CD14-positive monocyte (primary cell): ENCODE measurements at regions not wholly inside any gene's neighbourhood (a gene's known extent, or its start where the extent isn't known, plus 50 kb on each side); places are given as distances from the start of the nearest gene placed in this dataset.

Source experiments
- DNase-seq, 3 donors: peaks; one replicate each; pipeline ENCODE4 v3.0.0-alpha.2; 2011 to 2022
- H2AFZ ChIP-seq: 2 replicates; pipeline ENCODE4 v1.6.0; 2012; ENCODE audit warnings: mild to moderate bottlenecking, low read depth, low read length, inconsistent platforms; ENCODE audit not compliant: insufficient read depth, poor library complexity, severe bottlenecking
- H3K27ac ChIP-seq, 2 donors: 1 replicate in 1 of 2; 2 replicates in 1 of 2; pipeline ENCODE4 v1.5.1; 2012 to 2013; ENCODE audit warnings: low read length in 2 of 2, control low read depth in 1 of 2, inconsistent platforms in 1 of 2, low read depth in 1 of 2, mild to moderate bottlenecking in 1 of 2
- H3K27me3 ChIP-seq, 2 donors: one replicate each; pipeline versions ENCODE4 v1.6.0 to v1.6.1; 2011 to 2013; ENCODE audit warnings: low read length in 2 of 2; ENCODE audit not compliant: control insufficient read depth in 2 of 2, insufficient read depth in 2 of 2
- H3K36me3 ChIP-seq, 2 donors: replicated peaks in 1 of 2; 1 replicate in 1 of 2; 2 replicates in 1 of 2; pipeline versions ENCODE4 v1.5.1 to v1.6.1; 2012 to 2013; ENCODE audit warnings: low read length in 2 of 2, control low read depth in 1 of 2, inconsistent platforms in 1 of 2, mild to moderate bottlenecking in 1 of 2; ENCODE audit not compliant: insufficient read depth in 2 of 2, control insufficient read depth in 1 of 2
- H3K4me1 ChIP-seq, 2 donors: 1 replicate in 1 of 2; 2 replicates in 1 of 2; pipeline versions ENCODE4 v1.5.1 to v1.6.1; 2012 to 2013; ENCODE audit warnings: low read length in 2 of 2, control low read depth in 1 of 2, inconsistent platforms in 1 of 2, mild to moderate bottlenecking in 1 of 2, moderate library complexity in 1 of 2; ENCODE audit not compliant: insufficient read depth in 2 of 2, control insufficient read depth in 1 of 2
- H3K4me2 ChIP-seq: replicated peaks from 2 replicates; pipeline ENCODE3; 2012; ENCODE audit warnings: low read length, moderate library complexity, mild to moderate bottlenecking; ENCODE audit not compliant: poor library complexity, severe bottlenecking; ENCODE audit errors: extremely low read depth
- H3K4me3 ChIP-seq, 3 experiments: fragments of 200-600 bp in 1 of 3; sonication (generic) in 1 of 3; replicated peaks in 1 of 3; 1 replicate in 2 of 3; 2 replicates in 1 of 3; pipeline ENCODE4 v1.5.1; 2011 to 2013; ENCODE audit warnings: low read length in 3 of 3, mild to moderate bottlenecking in 3 of 3, control low read depth in 2 of 3, low read depth in 2 of 3, inconsistent platforms in 1 of 3, moderate library complexity in 1 of 3
- H3K79me2 ChIP-seq: 2 replicates; pipeline ENCODE4 v1.6.0; 2012; ENCODE audit warnings: mild to moderate bottlenecking, control low read depth, inconsistent platforms, low read length, moderate library complexity; ENCODE audit not compliant: insufficient read depth
- H3K9ac ChIP-seq: 2 replicates; pipeline ENCODE4 v1.6.0; 2017; ENCODE audit warnings: low read length, mild to moderate bottlenecking; ENCODE audit not compliant: insufficient read depth, poor library complexity, severe bottlenecking
- H3K9me3 ChIP-seq, 2 donors: replicated peaks in 1 of 2; 1 replicate in 1 of 2; 2 replicates in 1 of 2; pipeline versions ENCODE4 v1.5.1 to v1.6.1; 2012 to 2013; ENCODE audit warnings: low read length in 2 of 2, control low read depth in 1 of 2; ENCODE audit not compliant: control insufficient read depth in 1 of 2, insufficient read depth in 1 of 2
- H4K20me1 ChIP-seq: 2 replicates; pipeline ENCODE4 v1.6.0; 2012; ENCODE audit warnings: mild to moderate bottlenecking, low read length, control low read depth, moderate library complexity; ENCODE audit not compliant: insufficient read depth
- H3K27ac Mint-ChIP-seq, 7 donors: one replicate each; pipeline ENCODE4 v1.8.0; 2020; ENCODE audit warnings: mild to moderate bottlenecking in 7 of 7, mixed read lengths in 7 of 7, moderate library complexity in 6 of 7, inconsistent platforms in 2 of 7
- H3K27me3 Mint-ChIP-seq, 3 donors: one replicate each; pipeline ENCODE4 v1.8.0; 2021 to 2022; ENCODE audit warnings: low read depth in 3 of 3, mild to moderate bottlenecking in 3 of 3, mixed read lengths in 3 of 3, moderate library complexity in 3 of 3, inconsistent platforms in 1 of 3
- H3K36me3 Mint-ChIP-seq, 2 donors: one replicate each; pipeline ENCODE4 v1.8.0; 2020; ENCODE audit warnings: mixed read lengths in 2 of 2, inconsistent platforms in 1 of 2, mild to moderate bottlenecking in 1 of 2
- H3K4me1 Mint-ChIP-seq: one replicate; pipeline ENCODE4 v1.8.0; 2020; ENCODE audit warnings: mild to moderate bottlenecking, mixed read lengths
- H3K4me3 Mint-ChIP-seq, 2 donors: one replicate each; pipeline ENCODE4 v1.8.0; 2020; ENCODE audit warnings: mild to moderate bottlenecking in 2 of 2, mixed read lengths in 2 of 2, moderate library complexity in 1 of 2
- H3K9me3 Mint-ChIP-seq, 7 donors: one replicate each; pipeline ENCODE4 v1.8.0; 2020 to 2022; ENCODE audit warnings: mixed read lengths in 7 of 7, mild to moderate bottlenecking in 6 of 7, moderate library complexity in 6 of 7, inconsistent platforms in 2 of 7
- CTCF ChIP-seq: fragments of 200-600 bp; IDR thresholded peaks from one replicate; pipeline ENCODE4 v1.8.0; 2022; ENCODE audit warnings: antibody characterized with exemption, mild to moderate bottlenecking
- WGBS: methylation state at CpG from one replicate; pipeline ENCODE4 v1.1.5; 2013; ENCODE audit warnings: missing lambda C conversion rate; ENCODE audit not compliant: insufficient coverage; 5-methylcytosine and 5-hydroxymethylcytosine counted together
- intact Hi-C, 2 donors: fragments of 100-400 bp; cut with micrococcal nuclease; formaldehyde crosslinking; loops; one replicate each; pipeline versions ENCODE4 v1.15.0 to v1.15.1; 2023

- TF ChIP-seq CTCF: no peak
- Histone ChIP-seq H3K4me2 (no peak overlapping the region), H3K4me1 (no peaks in the 10 kb centered on the region), H2AFZ (no peak overlapping the region), H3K27me3 (no peaks in the 10 kb centered on the region), H3K4me3 (no peak overlapping the region), H3K36me3 (no peaks in the 10 kb centered on the region), H3K79me2 (no peaks in the 10 kb centered on the region), H3K27ac (no peak overlapping the region), H3K9me3 (peaks cover 5 to 12% of the 10 kb centered on the region in 2 donors), H4K20me1 (no peaks in the 10 kb centered on the region), H3K9ac (no peak overlapping the region)
- Mint-ChIP-seq H3K27ac (no peak overlapping the region), H3K27me3 (peaks cover 0 to 4% (median 0%) of the 10 kb centered on the region in 3 donors), H3K4me3 (no peak overlapping the region), H3K36me3 (no peaks in the 10 kb centered on the region), H3K4me1 (no peaks in the 10 kb centered on the region), H3K9me3 (peaks cover 2 to 18% (median 12%) of the 10 kb centered on the region in 7 donors)
- intact Hi-C loops: no loop called here
- DNase-seq: no peak
- no CpG with 5 or more reads among the region's 2 CpGs for WGBS
These were observed 252.7 kb downstream of the NR4A2 start for GRCh38 chr2:156079845-156080244.

- H3K4me3 Mint-ChIP-seq: no peak overlapping the region
- peaks cover 0 to 4% (median 0%) of the 10 kb centered on the region in 3 donors for H3K27me3 Mint-ChIP-seq
- no peak overlapping the region for H3K4me3 ChIP-seq
- no peaks in the 10 kb centered on the region for H3K36me3 Mint-ChIP-seq
- no peak overlapping the region for H3K27ac Mint-ChIP-seq
- peaks cover 0 to 3% (median 2%) of the 10 kb centered on the region in 7 donors for H3K9me3 Mint-ChIP-seq
- H3K4me1 Mint-ChIP-seq: no peaks in the 10 kb centered on the region
- no peaks in the 10 kb centered on the region for H3K27me3 ChIP-seq
- DNase-seq: no peak
- H2AFZ ChIP-seq: no peak overlapping the region
- H3K9me3 ChIP-seq: no peaks in the 10 kb centered on the region
- intact Hi-C loops: no loop called here
- no peak overlapping the region for H3K27ac ChIP-seq
- H3K4me2 ChIP-seq: no peak overlapping the region
- no peaks in the 10 kb centered on the region for H3K4me1 ChIP-seq
- no peaks in the 10 kb centered on the region for H4K20me1 ChIP-seq
- H3K36me3 ChIP-seq: no peaks in the 10 kb centered on the region
- no peak for TF ChIP-seq CTCF
- no peak overlapping the region for H3K9ac ChIP-seq
- no peaks in the 10 kb centered on the region for H3K79me2 ChIP-seq
- WGBS: no CpG with 5 or more reads among the region's 1 CpG
These were observed 255.3 kb downstream of the NR4A2 start for GRCh38 chr2:156077041-156077742.
